ENCODE measurements at regions not wholly inside any gene's neighbourhood (a gene's known extent, or its start where the extent isn't known, plus 50 kb on each side); places are given as distances from the start of the nearest gene placed in this dataset.

- H3K4me1 ChIP-seq (ENCODE audit: control insufficient read depth in 2 of 2, insufficient read depth in 2 of 2, low read length in 2 of 2): no peaks in the 10 kb centered on the region
- no peak overlapping the region for H3K9ac ChIP-seq (ENCODE audit: low read depth in 1 of 2, low read length in 2 of 2)
- no peak overlapping the region for H3K4me3 ChIP-seq (ENCODE audit: low read length in 2 of 2)
- no peak overlapping the region for H3K27ac ChIP-seq (ENCODE audit: low read depth in 2 of 2, low read length in 2 of 2)
- no peaks in the 10 kb centered on the region for H3K36me3 ChIP-seq (ENCODE audit: control insufficient read depth in 2 of 2, insufficient read depth in 2 of 2, low read length in 2 of 2)
- H3K9me3 ChIP-seq (ENCODE audit: control insufficient read depth in 2 of 2, low read length in 2 of 2): no peaks in the 10 kb centered on the region
- no peaks in the 10 kb centered on the region for H3K27me3 ChIP-seq (ENCODE audit: control insufficient read depth in 2 of 2, insufficient read depth in 2 of 2, low read length in 2 of 2)
Observed at GRCh38 chr15:35722501-35722900, 176.5 kb upstream of the DPH6 start.

DNA sequence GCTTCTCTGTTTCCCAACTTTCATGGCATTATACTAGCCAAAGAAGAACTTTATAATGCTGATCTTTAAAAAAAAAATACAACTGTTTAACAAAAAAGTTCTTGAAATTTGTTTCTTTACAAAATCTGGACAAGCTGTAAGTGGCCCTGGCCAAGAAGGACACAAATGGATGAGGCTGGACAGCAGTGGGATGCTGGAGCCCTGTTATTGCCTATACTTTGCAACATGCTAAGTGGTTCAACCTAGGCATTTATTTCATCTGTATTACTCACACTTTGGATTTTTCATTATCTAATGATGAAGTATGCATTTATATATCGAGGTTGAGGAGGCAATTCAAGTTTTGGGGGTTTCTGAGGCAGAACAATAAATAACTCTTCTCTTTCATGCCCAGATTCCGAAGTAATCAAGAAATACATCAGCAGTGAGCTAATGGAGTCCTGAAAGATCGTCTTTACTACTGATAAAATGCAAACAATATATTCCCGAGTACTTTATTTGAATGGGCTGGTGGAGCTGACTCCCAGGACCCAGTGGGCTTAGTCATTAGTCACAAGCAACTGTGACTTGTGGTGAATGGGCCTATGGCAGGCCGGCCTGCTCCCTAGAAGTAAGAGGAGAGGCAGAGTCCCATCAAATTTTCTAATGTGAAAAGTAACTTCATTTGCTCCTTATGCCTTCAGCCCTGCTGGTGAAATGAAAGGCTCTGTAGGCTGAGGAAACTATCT lies 177.3 kb upstream of the DPH6 start:
- Histone ChIP-seq H3K9ac (ENCODE audit: low read depth in 1 of 2, low read length in 2 of 2) (no peak overlapping the region), H3K4me3 (ENCODE audit: low read length in 2 of 2) (no peak overlapping the region), H3K27ac (ENCODE audit: low read depth in 2 of 2, low read length in 2 of 2) (no peak overlapping the region), H3K36me3 (ENCODE audit: control insufficient read depth in 2 of 2, insufficient read depth in 2 of 2, low read length in 2 of 2) (no peaks in the 10 kb centered on the region), H3K4me1 (ENCODE audit: control insufficient read depth in 2 of 2, insufficient read depth in 2 of 2, low read length in 2 of 2) (no peaks in the 10 kb centered on the region), H3K27me3 (ENCODE audit: control insufficient read depth in 2 of 2, insufficient read depth in 2 of 2, low read length in 2 of 2) (no peaks in the 10 kb centered on the region), H3K9me3 (ENCODE audit: control insufficient read depth in 2 of 2, low read length in 2 of 2) (no peaks in the 10 kb centered on the region)

- Histone ChIP-seq H3K9me3 (ENCODE audit: control insufficient read depth in 2 of 2, low read length in 2 of 2) (no peaks in the 10 kb centered on the region), H3K4me3 (ENCODE audit: low read length in 2 of 2) (no peak overlapping the region), H3K27ac (ENCODE audit: low read depth in 2 of 2, low read length in 2 of 2) (no peak overlapping the region), H3K9ac (ENCODE audit: low read depth in 1 of 2, low read length in 2 of 2) (no peak overlapping the region), H3K27me3 (ENCODE audit: control insufficient read depth in 2 of 2, insufficient read depth in 2 of 2, low read length in 2 of 2) (no peaks in the 10 kb centered on the region), H3K36me3 (ENCODE audit: control insufficient read depth in 2 of 2, insufficient read depth in 2 of 2, low read length in 2 of 2) (no peaks in the 10 kb centered on the region), H3K4me1 (ENCODE audit: control insufficient read depth in 2 of 2, insufficient read depth in 2 of 2, low read length in 2 of 2) (no peaks in the 10 kb centered on the region)
Observed at GRCh38 chr15:35723852-35724251, 177.9 kb upstream of the DPH6 start.

GRCh38 chr15:35724626-35725025 lies 178.7 kb upstream of the DPH6 start:
- Histone ChIP-seq H3K36me3 (ENCODE audit: control insufficient read depth in 2 of 2, insufficient read depth in 2 of 2, low read length in 2 of 2) (no peaks in the 10 kb centered on the region), H3K27ac (ENCODE audit: low read depth in 2 of 2, low read length in 2 of 2) (no peak overlapping the region)

GRCh38 chr15:35725353-35725752 lies 179.4 kb upstream of the DPH6 start:
- Histone ChIP-seq H3K36me3 (ENCODE audit: control insufficient read depth in 2 of 2, insufficient read depth in 2 of 2, low read length in 2 of 2) (no peaks in the 10 kb centered on the region), H3K27ac (ENCODE audit: low read depth in 2 of 2, low read length in 2 of 2) (no peak overlapping the region), H3K9ac (ENCODE audit: low read depth in 1 of 2, low read length in 2 of 2) (no peak overlapping the region), H3K27me3 (ENCODE audit: control insufficient read depth in 2 of 2, insufficient read depth in 2 of 2, low read length in 2 of 2) (no peaks in the 10 kb centered on the region), H3K9me3 (ENCODE audit: control insufficient read depth in 2 of 2, low read length in 2 of 2) (no peaks in the 10 kb centered on the region), H3K4me3 (ENCODE audit: low read length in 2 of 2) (no peak overlapping the region), H3K4me1 (ENCODE audit: control insufficient read depth in 2 of 2, insufficient read depth in 2 of 2, low read length in 2 of 2) (no peaks in the 10 kb centered on the region)

More at GRCh38 chr15:35724626-35725025, 178.7 kb upstream of the DPH6 start:
- no peaks in the 10 kb centered on the region for H3K27me3 ChIP-seq (ENCODE audit: control insufficient read depth in 2 of 2, insufficient read depth in 2 of 2, low read length in 2 of 2)
- no peaks in the 10 kb centered on the region for H3K4me1 ChIP-seq (ENCODE audit: control insufficient read depth in 2 of 2, insufficient read depth in 2 of 2, low read length in 2 of 2)
- no peak overlapping the region for H3K4me3 ChIP-seq (ENCODE audit: low read length in 2 of 2)
- no peak overlapping the region for H3K9ac ChIP-seq (ENCODE audit: low read depth in 1 of 2, low read length in 2 of 2)
- no peaks in the 10 kb centered on the region for H3K9me3 ChIP-seq (ENCODE audit: control insufficient read depth in 2 of 2, low read length in 2 of 2)

GRCh38 chr15:35727627-35728026 lies 181.7 kb upstream of the DPH6 start:
- no peaks in the 10 kb centered on the region for H3K4me1 ChIP-seq (ENCODE audit: control insufficient read depth in 2 of 2, insufficient read depth in 2 of 2, low read length in 2 of 2)
- no peak overlapping the region for H3K9ac ChIP-seq (ENCODE audit: low read depth in 1 of 2, low read length in 2 of 2)
- no peak overlapping the region for H3K27ac ChIP-seq (ENCODE audit: low read depth in 2 of 2, low read length in 2 of 2)
- no peaks in the 10 kb centered on the region for H3K9me3 ChIP-seq (ENCODE audit: control insufficient read depth in 2 of 2, low read length in 2 of 2)
- H3K4me3 ChIP-seq (ENCODE audit: low read length in 2 of 2): no peak overlapping the region
- H3K27me3 ChIP-seq (ENCODE audit: control insufficient read depth in 2 of 2, insufficient read depth in 2 of 2, low read length in 2 of 2): no peaks in the 10 kb centered on the region
- no peaks in the 10 kb centered on the region for H3K36me3 ChIP-seq (ENCODE audit: control insufficient read depth in 2 of 2, insufficient read depth in 2 of 2, low read length in 2 of 2)

- Histone ChIP-seq H3K36me3 (ENCODE audit: control insufficient read depth in 2 of 2, insufficient read depth in 2 of 2, low read length in 2 of 2) (no peaks in the 10 kb centered on the region), H3K27me3 (ENCODE audit: control insufficient read depth in 2 of 2, insufficient read depth in 2 of 2, low read length in 2 of 2) (no peaks in the 10 kb centered on the region), H3K4me1 (ENCODE audit: control insufficient read depth in 2 of 2, insufficient read depth in 2 of 2, low read length in 2 of 2) (peaks cover 2% of the 10 kb centered on the region in 2 donors), H3K27ac (ENCODE audit: low read depth in 2 of 2, low read length in 2 of 2) (no peak overlapping the region), H3K4me3 (ENCODE audit: low read length in 2 of 2) (no peak overlapping the region), H3K9me3 (ENCODE audit: control insufficient read depth in 2 of 2, low read length in 2 of 2) (no peaks in the 10 kb centered on the region), H3K9ac (ENCODE audit: low read depth in 1 of 2, low read length in 2 of 2) (no peak overlapping the region)
Observed at GRCh38 chr15:35728219-35728940, 182.4 kb upstream of the DPH6 start.

DNA sequence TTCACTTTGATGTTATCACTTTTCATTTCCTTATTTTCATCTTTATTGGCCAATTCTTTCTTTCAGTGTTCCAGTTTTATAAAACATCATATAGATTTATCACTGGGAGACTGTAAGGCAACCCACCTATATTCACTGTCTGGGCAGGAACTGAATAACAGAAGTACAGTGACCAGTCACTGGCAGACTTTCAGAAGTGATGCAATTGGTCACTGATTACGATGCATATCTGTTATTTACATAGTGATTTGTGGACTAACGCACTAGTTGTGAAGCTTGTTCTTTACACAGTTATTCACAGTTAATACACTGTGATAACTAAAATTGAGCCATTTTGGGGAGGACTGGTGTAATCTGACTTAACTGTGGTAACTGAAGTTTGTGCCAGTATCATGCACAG lies 190.2 kb upstream of the DPH6 start:
- Histone ChIP-seq H3K36me3 (ENCODE audit: control insufficient read depth in 2 of 2, insufficient read depth in 2 of 2, low read length in 2 of 2) (no peaks in the 10 kb centered on the region), H3K9ac (ENCODE audit: low read depth in 1 of 2, low read length in 2 of 2) (no peak overlapping the region), H3K4me3 (ENCODE audit: low read length in 2 of 2) (no peak overlapping the region), H3K4me1 (ENCODE audit: control insufficient read depth in 2 of 2, insufficient read depth in 2 of 2, low read length in 2 of 2) (peaks cover 2 to 9% of the 10 kb centered on the region in 2 donors), H3K27me3 (ENCODE audit: control insufficient read depth in 2 of 2, insufficient read depth in 2 of 2, low read length in 2 of 2) (no peaks in the 10 kb centered on the region), H3K9me3 (ENCODE audit: control insufficient read depth in 2 of 2, low read length in 2 of 2) (no peaks in the 10 kb centered on the region), H3K27ac (ENCODE audit: low read depth in 2 of 2, low read length in 2 of 2) (no peak overlapping the region)

- Histone ChIP-seq H3K36me3 (ENCODE audit: control insufficient read depth in 2 of 2, insufficient read depth in 2 of 2, low read length in 2 of 2) (no peaks in the 10 kb centered on the region), H3K27ac (ENCODE audit: low read depth in 2 of 2, low read length in 2 of 2) (no peak overlapping the region), H3K9ac (ENCODE audit: low read depth in 1 of 2, low read length in 2 of 2) (no peak overlapping the region), H3K4me1 (ENCODE audit: control insufficient read depth in 2 of 2, insufficient read depth in 2 of 2, low read length in 2 of 2) (peaks cover 2 to 9% of the 10 kb centered on the region in 2 donors), H3K9me3 (ENCODE audit: control insufficient read depth in 2 of 2, low read length in 2 of 2) (no peaks in the 10 kb centered on the region), H3K4me3 (ENCODE audit: low read length in 2 of 2) (no peak overlapping the region), H3K27me3 (ENCODE audit: control insufficient read depth in 2 of 2, insufficient read depth in 2 of 2, low read length in 2 of 2) (no peaks in the 10 kb centered on the region)
Observed at GRCh38 chr15:35737441-35737840, 191.5 kb upstream of the DPH6 start.

- peaks cover 0 to 7% of the 10 kb centered on the region in 2 donors for H3K4me1 ChIP-seq (ENCODE audit: control insufficient read depth in 2 of 2, insufficient read depth in 2 of 2, low read length in 2 of 2)
- H3K27ac ChIP-seq (ENCODE audit: low read depth in 2 of 2, low read length in 2 of 2): no peak overlapping the region
- H3K9ac ChIP-seq (ENCODE audit: low read depth in 1 of 2, low read length in 2 of 2): no peak overlapping the region
- no peaks in the 10 kb centered on the region for H3K27me3 ChIP-seq (ENCODE audit: control insufficient read depth in 2 of 2, insufficient read depth in 2 of 2, low read length in 2 of 2)
- H3K9me3 ChIP-seq (ENCODE audit: control insufficient read depth in 2 of 2, low read length in 2 of 2): no peaks in the 10 kb centered on the region
- H3K36me3 ChIP-seq (ENCODE audit: control insufficient read depth in 2 of 2, insufficient read depth in 2 of 2, low read length in 2 of 2): no peaks in the 10 kb centered on the region
- H3K4me3 ChIP-seq (ENCODE audit: low read length in 2 of 2): no peak overlapping the region
Observed at GRCh38 chr15:35738370-35738769, 192.4 kb upstream of the DPH6 start.
